PC-9 (cell line): ENCODE measurements at regions not wholly inside any gene's neighbourhood (a gene's known extent, or its start where the extent isn't known, plus 50 kb on each side); places are given as distances from the start of the nearest gene placed in this dataset.

Experiments used
- EZH2 ChIP-seq: fragments of 200-600 bp; sonication (generic); IDR thresholded peaks from 2 replicates; pipeline ENCODE4 v1.8.0; 2017; ENCODE audit warnings: antibody characterized with exemption, low read depth
- TF ChIP-seq, protein P1 (sequence below): fragments of 200-600 bp; sonication (generic); conservative IDR thresholded peaks from 2 replicates; pipeline ENCODE4 v1.6.1; 2017; ENCODE audit warnings: mixed run types, antibody characterized with exemption, mild to moderate bottlenecking, moderate library complexity

GRCh38 chr13:53249236-53249635 is 220.6 kb downstream of the OLFM4 start:
- TF ChIP-seq, protein P1, sequence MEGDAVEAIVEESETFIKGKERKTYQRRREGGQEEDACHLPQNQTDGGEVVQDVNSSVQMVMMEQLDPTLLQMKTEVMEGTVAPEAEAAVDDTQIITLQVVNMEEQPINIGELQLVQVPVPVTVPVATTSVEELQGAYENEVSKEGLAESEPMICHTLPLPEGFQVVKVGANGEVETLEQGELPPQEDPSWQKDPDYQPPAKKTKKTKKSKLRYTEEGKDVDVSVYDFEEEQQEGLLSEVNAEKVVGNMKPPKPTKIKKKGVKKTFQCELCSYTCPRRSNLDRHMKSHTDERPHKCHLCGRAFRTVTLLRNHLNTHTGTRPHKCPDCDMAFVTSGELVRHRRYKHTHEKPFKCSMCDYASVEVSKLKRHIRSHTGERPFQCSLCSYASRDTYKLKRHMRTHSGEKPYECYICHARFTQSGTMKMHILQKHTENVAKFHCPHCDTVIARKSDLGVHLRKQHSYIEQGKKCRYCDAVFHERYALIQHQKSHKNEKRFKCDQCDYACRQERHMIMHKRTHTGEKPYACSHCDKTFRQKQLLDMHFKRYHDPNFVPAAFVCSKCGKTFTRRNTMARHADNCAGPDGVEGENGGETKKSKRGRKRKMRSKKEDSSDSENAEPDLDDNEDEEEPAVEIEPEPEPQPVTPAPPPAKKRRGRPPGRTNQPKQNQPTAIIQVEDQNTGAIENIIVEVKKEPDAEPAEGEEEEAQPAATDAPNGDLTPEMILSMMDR: no peak
- no peak for TF ChIP-seq EZH2
